ENCODE measurements at regions not wholly inside any gene's neighbourhood (a gene's known extent, or its start where the extent isn't known, plus 50 kb on each side); places are given as distances from the start of the nearest gene placed in this dataset.

DNA sequence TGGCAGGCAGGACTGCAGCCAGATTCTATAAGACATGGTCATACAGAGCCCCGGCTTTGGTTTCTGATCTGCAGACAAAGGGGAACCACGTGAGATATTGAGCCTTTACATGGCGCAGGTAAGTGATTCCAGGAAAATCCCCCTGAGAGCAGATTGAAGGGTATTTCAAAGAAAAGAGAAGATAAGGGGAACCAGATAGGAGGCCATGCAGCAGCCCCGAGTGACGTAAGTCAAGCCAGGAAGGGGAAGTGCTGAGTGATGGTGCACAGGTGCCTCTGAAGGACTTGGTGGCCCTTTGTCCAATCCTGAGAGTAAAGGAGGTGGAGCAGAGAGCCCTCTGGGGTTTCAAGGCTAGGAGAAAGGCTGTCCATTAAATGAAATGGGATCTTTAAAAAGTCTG, 329.0 kb downstream of the ACTR3B start:
- TF ChIP-seq, protein P1, sequence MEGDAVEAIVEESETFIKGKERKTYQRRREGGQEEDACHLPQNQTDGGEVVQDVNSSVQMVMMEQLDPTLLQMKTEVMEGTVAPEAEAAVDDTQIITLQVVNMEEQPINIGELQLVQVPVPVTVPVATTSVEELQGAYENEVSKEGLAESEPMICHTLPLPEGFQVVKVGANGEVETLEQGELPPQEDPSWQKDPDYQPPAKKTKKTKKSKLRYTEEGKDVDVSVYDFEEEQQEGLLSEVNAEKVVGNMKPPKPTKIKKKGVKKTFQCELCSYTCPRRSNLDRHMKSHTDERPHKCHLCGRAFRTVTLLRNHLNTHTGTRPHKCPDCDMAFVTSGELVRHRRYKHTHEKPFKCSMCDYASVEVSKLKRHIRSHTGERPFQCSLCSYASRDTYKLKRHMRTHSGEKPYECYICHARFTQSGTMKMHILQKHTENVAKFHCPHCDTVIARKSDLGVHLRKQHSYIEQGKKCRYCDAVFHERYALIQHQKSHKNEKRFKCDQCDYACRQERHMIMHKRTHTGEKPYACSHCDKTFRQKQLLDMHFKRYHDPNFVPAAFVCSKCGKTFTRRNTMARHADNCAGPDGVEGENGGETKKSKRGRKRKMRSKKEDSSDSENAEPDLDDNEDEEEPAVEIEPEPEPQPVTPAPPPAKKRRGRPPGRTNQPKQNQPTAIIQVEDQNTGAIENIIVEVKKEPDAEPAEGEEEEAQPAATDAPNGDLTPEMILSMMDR (IDR thresholded peaks at IDR 0.05; ENCODE audit: insufficient read depth, low read depth, low read length, missing control alignments): no peak
- no peak for DNase-seq (ENCODE audit: low read depth)
- no peak overlapping the region for H3K4me3 ChIP-seq (ENCODE audit: low read length)

DNA sequence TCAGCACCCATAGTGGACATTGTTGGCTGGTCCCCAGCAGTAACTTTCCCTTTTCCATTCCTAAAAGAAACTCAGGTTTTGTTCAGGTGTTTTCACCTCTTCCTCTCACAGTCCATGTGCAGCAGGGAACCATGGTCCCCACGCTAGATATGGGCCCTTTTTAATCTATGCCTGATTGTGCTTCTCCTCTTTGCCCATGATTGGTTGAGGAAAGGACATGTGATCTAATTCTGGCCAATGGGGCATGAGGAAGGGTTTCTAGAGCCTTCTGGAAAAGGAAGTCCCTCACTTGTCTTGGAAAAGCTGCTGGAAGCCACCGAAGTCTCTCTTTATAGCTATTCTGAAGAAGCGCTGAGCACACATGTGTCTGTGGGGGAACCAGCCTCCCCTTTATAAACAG, 330.7 kb downstream of the ACTR3B start:
- H3K4me3 ChIP-seq (ENCODE audit: low read length): no peak overlapping the region
- TF ChIP-seq, protein P1 (IDR thresholded peaks at IDR 0.05; ENCODE audit: insufficient read depth, low read depth, low read length, missing control alignments): no peak
- DNase-seq (ENCODE audit: low read depth): no peak

- no peak overlapping the region for H3K4me3 ChIP-seq (ENCODE audit: low read length)
- TF ChIP-seq, protein P1 (IDR thresholded peaks at IDR 0.05; ENCODE audit: insufficient read depth, low read depth, low read length, missing control alignments): no peak
- no peak for DNase-seq (ENCODE audit: low read depth)
These were observed 331.2 kb downstream of the ACTR3B start for GRCh38 chr7:153090764-153091163.

DNA sequence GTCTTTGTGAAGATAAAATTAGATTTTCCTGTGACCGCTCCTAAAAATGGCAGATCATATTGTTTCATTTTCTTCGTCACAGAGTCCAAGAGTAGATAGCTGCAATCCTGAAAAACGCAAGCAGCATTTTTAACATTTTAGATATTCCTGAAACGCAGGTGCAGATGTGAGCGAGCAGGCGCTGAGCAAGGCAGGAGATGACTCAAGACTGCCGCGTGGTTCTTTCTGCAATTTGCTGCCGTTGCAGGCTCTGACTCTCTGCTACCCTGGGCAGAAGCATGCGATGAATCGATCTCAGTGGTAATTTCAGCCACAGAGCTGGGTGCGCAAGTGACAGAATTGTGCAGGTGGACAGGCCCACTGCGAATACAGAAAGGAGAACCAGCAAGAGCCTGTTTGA, 331.9 kb downstream of the ACTR3B start:
- no peak overlapping the region for H3K4me3 ChIP-seq (ENCODE audit: low read length)
- DNase-seq (ENCODE audit: low read depth): no peak
- TF ChIP-seq, protein P1 (IDR thresholded peaks at IDR 0.05; ENCODE audit: insufficient read depth, low read depth, low read length, missing control alignments): no peak

DNA sequence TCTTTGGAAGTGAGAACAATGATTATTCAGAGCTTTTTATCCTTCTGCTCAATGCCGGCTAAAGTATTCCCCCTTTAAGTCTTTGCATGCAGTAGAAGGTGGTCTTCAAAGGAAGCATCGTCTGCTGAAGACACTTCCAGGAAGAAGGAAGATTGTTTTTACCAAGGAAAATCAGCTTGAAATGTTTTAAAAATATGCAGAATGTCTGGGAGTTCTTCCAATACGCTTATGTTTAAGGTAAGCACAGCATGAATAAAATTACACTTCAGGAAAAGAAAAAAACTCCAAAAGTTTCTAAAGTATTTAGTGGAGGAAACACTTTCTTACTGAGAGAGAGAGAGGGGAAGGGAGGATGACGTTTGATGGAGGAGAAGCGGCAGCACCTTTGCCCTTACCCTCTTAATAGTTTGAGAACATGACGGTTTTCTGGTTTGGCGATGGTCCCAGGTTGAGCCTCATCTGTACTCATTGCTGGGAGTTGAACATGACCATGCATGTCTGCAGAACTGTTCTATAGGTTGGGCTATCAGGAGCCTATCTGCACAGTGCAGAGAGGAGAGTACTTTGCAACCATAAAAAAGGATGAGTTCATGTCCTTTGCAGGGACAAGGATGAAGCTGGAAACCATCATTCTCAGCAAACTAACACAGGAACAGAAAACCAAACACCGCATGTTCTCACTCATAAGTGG, 338.1 kb downstream of the ACTR3B start:
- TF ChIP-seq, protein P1 (IDR thresholded peaks at IDR 0.05; ENCODE audit: insufficient read depth, low read depth, low read length, missing control alignments): no peak
- no peak for DNase-seq (ENCODE audit: low read depth)
- H3K4me3 ChIP-seq (ENCODE audit: low read length): no peak overlapping the region

DNA sequence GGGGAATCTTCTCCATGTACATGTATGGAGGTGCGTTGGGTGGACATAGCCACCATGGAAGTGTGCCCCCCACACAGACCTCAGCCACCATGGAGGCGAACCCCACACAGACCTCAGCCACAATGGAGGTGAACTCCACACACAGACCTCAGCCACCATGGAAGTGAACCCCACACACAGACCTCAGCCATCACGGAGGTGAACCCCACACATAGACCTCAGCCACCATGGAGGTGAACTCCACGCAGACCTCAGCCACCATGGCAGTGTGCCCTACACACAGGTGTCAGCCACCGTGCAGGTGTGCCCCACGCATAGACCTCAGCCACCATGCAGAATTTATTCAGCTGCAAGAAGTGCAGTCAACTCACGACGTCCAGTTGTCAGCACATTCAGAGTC, 339.7 kb downstream of the ACTR3B start:
- TF ChIP-seq, protein P1 (IDR thresholded peaks at IDR 0.05; ENCODE audit: insufficient read depth, low read depth, low read length, missing control alignments): no peak
- no peak overlapping the region for H3K4me3 ChIP-seq (ENCODE audit: low read length)

GRCh38 chr7:153100691-153101237, 341.2 kb downstream of the ACTR3B start:
- TF ChIP-seq, protein P1 (IDR thresholded peaks at IDR 0.05; ENCODE audit: insufficient read depth, low read depth, low read length, missing control alignments): no peak
- no peak for DNase-seq (ENCODE audit: low read depth)
- no peak overlapping the region for H3K4me3 ChIP-seq (ENCODE audit: low read length)

More for the DNA sequence above, 339.7 kb downstream of the ACTR3B start:
- DNase-seq (ENCODE audit: low read depth): no peak

All from epithelial cell of esophagus (primary cell).